NCI-H345 treated with DMSO at 0.1 percent for 48 hours (cell line): ENCODE measurements at regions not wholly inside any gene's neighbourhood (a gene's known extent, or its start where the extent isn't known, plus 50 kb on each side); places are given as distances from the start of the nearest gene placed in this dataset.

Experiments
- DNase-seq: peaks from one replicate; lab custom pipeline; 2025; ENCODE audit not compliant: unreplicated experiment; lab: John Stamatoyannopoulos, UW

- no peak for DNase-seq
Observed at GRCh38 chr20:43244647-43245046, 54.9 kb upstream of the PTPRT start.

- DNase-seq = peak; percentile 35
Observed at GRCh38 chr20:43243672-43244269, 54.1 kb upstream of the PTPRT start.

DNA sequence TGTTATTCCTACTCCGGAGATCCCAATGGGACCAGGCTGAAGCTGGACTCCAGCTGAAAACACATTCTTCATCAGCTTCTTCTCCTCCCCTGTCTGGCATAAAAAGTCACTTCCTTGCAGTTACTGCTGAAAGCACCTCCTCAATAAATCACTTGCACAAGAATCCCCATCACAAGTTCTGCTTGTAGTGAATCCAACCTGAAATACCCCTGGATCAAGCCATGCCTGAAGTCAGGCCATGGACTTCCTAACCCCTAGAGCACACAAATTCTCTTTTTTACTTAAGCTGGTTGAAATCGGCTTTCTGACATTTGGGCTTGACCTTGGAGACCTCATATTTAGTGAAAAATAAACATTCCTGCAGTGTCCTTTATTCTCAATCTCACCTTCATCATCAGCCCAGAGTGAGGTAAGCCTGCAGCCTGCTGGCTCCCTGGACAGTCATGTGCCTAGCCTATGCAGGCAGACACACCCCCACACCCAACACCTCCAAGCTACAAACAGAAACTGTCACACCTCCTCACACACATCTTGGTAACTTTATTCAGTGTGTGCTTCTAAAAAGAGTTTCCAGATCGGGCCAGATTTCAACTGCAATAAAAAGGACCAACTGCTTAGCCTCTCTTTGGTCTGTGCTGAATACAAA lies 51.5 kb upstream of the PTPRT start:
- no peak for DNase-seq
